ENCODE measurements at regions not wholly inside any gene's neighbourhood (a gene's known extent, or its start where the extent isn't known, plus 50 kb on each side); places are given as distances from the start of the nearest gene placed in this dataset.

DNA sequence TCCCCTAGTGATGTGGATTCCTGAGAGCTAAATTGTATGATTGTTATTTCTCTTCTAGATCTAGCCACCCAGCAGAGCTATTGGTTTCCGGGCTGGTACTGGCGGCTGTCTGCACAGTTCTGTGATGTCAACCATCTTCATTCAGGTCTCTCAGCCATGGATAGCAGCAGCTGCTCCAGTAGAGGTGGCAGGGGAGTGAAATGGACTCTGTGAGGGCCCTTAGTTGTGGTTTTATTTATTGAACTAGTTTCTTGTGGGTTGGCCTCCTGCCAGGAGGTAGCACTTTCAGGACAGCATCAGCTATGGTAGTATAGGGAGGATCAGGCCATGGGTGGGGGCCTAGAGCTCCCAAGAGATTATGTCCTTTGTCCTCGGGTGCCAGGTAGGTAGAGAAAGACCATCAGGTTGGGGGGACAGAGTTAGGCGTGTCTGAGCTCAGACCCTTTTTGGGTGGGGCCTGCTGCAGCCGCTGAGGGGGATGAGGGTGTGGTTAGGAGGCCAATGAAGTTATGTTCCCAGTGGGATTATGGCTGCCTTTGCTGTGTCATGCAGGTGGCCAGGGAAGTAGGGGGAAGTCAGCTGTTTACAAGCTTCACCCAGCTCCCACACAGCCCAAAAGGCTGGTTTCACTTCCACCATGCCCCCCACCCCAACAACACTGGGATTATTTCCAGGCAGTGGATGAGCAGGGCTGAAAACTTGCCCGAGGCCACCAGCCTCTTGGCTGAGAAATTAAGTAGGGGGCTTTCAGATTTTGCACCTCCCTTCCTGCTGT lies 55.1 kb upstream of the RGS4 start:
- in situ Hi-C loops (cut with HindIII; ENCODE audit: low pct_ligation_motif_present, low pct_unique_long_range_greater_than_20kb, low sequenced_read_pairs), result no loop called here
- no peak for DNase-seq

DNA sequence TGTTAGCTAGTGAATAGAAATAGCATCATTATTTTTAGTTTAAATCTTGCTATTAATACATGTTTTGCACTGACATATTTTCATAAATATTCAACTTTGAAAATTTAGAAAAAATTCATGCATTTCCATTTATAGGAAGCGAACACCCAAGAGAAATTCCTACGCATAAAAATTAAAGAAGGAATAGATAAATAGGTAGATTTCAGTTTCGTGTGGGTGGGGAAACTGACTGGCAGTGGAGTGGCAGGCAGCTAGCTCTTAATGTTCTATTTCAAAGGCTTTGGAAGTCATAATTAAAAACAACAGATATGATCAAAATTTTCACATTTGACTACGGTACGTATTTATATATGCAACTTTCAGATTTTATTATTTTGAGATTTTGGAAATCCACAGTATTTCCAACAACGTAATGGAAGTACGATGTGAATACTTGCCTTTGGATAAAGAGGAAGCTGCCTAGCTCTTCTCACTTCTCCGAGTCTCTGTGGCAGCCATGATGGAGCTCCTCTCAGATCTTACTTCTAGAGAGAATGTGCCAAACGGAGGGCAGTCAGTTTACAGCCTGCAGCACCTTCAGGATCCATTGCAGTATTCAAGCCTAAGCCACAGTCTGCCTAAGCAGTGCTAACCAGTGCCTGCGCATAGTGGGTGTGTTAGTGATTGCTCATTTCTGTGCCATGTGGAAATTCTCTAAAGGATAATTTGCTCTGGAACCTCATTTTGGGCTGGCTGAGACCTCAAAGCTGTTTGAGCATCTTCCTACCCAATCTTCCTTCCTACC lies 62.9 kb upstream of the RGS4 start:
- in situ Hi-C loops (cut with HindIII; ENCODE audit: low pct_ligation_motif_present, low pct_unique_long_range_greater_than_20kb, low sequenced_read_pairs), result no loop called here
- DNase-seq, result no peak

DNA sequence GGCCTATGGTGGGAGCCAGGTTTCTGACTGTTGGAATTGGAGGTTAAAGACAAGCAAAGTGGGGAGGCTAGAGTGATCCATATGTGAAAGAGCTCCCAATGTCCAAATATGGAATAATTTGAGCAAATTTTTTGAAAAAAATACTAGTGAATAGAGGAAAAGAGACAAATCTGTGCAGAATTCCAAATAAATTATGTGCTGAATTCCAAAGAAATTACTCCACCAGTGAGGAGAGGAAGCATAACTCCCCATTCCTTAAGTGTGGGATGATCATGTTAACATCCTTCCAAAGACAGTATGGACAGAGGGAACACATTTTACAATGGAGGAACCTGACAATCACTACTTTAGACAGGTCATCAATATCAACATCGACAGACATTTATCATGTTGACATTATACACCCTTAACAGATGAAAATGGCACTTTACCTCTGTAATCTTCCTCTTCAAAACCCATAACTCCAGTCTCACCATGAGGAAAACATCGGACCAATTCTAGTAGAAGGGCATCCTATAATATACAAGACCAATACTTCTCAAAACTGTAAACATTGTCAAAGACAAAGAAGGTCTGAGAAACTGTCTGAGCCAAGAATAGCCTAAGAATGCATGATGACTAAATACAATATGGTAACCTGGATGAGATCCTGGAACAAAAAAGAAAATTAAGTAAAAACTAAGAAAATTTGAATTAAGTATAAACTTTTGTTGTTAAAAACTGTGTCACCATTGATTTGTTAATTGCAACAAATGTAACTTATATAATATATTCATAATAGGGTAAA lies 71.5 kb upstream of the RGS4 start:
- in situ Hi-C loops (cut with HindIII; ENCODE audit: low pct_ligation_motif_present, low pct_unique_long_range_greater_than_20kb, low sequenced_read_pairs), result no loop called here
- DNase-seq, result no peak

DNA sequence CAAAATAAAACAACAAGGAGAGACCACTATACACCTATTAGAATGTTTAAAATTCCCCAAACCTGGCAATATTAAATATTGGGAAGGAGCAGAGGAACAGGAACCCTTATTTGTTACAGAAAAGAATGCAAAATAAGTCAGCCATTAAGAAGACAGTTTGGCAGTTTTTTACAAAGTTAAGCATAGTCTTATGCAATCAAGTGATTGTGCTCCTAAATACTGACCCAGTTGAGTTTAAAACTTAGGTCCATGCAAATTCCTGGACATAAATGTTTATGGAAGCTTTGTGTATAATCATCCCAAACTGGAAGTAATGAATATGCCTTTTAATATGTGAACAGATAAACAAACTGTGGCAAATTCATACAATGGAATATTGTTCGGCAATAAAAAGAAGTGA lies 72.9 kb upstream of the RGS4 start:
- in situ Hi-C loops (cut with HindIII; ENCODE audit: low pct_ligation_motif_present, low pct_unique_long_range_greater_than_20kb, low sequenced_read_pairs), result no loop called here
- DNase-seq, result no peak

DNA sequence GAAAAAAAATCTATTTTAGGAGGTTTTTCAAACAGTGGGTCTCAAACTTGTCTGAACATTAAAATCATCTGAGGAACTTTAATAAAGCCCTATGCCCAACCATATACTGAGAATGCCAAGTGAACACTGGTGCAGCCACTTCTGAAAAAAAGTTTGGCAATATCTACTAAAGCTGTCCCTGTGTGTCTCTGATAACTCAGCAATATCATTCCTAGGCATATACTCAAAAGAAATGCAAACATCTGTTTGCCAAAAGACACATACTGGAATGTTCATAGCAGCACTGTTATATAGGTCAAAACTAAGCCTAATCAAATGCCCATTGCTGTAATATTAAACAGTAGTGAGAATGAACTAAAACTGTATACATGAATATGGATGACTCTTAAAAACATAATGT lies 74.2 kb upstream of the RGS4 start:
- in situ Hi-C loops (cut with HindIII; ENCODE audit: low pct_ligation_motif_present, low pct_unique_long_range_greater_than_20kb, low sequenced_read_pairs), result no loop called here
- no peak for DNase-seq

DNA sequence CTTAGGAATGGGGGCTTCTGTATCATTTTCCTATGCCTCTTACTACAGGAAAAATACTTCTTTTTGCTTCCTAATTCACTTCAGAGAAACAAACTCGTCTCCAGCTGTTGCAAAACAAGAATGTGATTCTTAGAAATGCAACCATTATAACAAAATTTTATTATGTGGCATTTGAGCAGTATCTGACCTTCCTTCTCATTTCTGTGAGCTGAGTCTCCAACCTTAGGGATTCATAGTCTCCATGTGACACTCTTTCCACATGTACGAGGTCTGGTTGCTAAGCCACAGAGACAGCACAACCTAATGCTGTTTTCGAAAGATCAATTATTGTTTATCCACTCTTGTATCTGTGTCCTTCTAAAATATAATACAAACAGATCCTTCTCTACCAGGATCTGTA lies 75.3 kb upstream of the RGS4 start:
- DNase-seq, result no peak
- in situ Hi-C loops (cut with HindIII; ENCODE audit: low pct_ligation_motif_present, low pct_unique_long_range_greater_than_20kb, low sequenced_read_pairs), result no loop called here

DNA sequence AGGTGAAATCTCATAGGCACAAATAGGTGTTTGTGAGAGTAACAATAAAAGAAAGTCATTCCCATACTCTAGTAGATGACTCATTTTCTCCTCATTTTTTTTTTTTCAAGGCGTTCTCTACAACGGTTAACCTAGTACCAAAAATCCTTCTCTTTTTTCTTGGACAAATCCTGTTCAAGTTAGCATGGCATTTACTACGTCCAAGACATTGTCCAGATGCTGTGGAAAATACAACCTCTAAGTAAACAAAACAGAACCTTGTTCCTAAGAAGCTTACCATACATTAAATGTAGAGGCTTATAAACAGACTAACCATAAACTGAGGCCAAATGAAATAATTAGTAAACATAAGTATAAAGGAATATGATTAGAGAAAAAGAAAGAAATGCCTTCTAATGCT lies 76.2 kb upstream of the RGS4 start:
- no peak for DNase-seq
- in situ Hi-C loops (cut with HindIII; ENCODE audit: low pct_ligation_motif_present, low pct_unique_long_range_greater_than_20kb, low sequenced_read_pairs), result no loop called here

DNA sequence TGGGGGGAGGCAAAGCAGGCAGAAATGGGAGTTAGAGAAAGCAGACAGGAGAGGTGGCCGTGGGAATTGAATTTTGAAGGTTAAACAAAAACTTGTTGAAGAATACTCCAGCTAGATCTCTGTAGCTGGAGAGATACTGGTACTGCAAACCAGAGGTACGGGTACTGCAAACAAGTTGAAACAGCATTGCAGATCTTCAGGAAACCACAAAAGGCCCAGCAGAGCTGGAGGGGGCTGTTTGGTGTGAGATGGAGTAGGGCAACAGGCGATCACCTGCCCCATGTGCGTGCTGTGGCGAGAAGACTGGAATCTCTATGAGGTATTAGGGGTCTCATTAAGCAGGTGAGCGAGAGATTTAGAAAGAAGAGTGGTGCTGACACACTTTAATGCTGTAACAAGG lies 77.7 kb upstream of the RGS4 start:
- in situ Hi-C loops (cut with HindIII; ENCODE audit: low pct_ligation_motif_present, low pct_unique_long_range_greater_than_20kb, low sequenced_read_pairs), result no loop called here
- no peak for DNase-seq

DNA sequence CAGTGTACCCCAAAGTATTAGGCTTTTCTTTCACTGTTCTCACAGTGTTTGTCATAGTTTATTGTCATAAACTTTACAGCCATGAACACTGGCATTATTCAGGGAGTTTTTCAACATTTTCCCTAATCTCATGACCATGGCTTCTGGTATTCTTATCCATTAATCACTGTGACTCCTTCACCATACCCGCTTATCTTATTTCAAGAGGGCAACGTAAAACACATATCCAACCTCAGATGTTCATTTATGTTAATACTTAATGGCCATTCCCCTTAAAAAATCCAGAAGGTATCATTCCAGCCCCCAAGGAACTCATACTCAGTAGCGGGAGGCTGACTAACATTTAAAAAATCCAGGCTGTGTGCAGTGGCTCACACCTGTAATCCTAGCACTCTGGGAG lies 78.5 kb upstream of the RGS4 start:
- in situ Hi-C loops (cut with HindIII; ENCODE audit: low pct_ligation_motif_present, low pct_unique_long_range_greater_than_20kb, low sequenced_read_pairs), result no loop called here
- no peak for DNase-seq

DNA sequence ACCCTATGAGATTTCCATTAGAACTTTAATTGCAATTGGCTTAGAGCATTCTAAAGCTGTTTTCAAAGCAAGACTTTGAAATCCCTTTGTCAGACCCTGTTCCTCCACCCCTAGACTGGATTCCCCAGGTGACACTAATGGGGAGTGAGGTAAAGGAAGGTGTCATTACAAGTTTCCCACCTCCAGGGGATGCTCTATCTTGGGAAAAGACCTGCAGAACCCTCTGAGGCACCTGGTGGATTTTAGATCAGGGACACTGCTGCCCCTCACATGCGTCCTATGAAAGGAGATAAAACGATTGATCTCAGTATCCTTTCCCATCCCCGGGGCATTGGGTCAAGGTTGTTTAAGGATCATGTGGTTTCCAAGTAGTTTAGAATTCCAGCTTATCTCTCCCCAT lies 80.3 kb upstream of the RGS4 start:
- no peak for DNase-seq
- in situ Hi-C loops (cut with HindIII; ENCODE audit: low pct_ligation_motif_present, low pct_unique_long_range_greater_than_20kb, low sequenced_read_pairs), result no loop called here

DNA sequence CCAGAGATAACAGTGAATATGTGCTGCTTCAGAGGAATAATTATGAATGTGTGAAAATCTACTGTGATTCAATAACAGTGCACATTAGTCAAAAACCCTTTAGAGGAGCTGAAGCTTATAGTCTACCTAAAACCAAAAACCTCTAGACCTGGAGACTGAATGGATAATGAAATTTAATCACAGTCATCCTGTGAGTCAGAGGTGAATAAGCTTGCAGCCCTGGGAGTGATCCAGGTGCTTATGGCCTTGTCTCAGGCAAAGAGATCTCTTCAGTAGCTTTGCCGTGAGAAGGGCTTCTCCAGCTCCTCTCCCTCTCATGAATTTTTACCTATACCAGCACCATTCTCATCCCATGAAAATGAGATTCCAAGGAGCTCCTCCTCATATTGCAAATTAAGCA lies 81.3 kb upstream of the RGS4 start:
- in situ Hi-C loops (cut with HindIII; ENCODE audit: low pct_ligation_motif_present, low pct_unique_long_range_greater_than_20kb, low sequenced_read_pairs), result no loop called here

DNA sequence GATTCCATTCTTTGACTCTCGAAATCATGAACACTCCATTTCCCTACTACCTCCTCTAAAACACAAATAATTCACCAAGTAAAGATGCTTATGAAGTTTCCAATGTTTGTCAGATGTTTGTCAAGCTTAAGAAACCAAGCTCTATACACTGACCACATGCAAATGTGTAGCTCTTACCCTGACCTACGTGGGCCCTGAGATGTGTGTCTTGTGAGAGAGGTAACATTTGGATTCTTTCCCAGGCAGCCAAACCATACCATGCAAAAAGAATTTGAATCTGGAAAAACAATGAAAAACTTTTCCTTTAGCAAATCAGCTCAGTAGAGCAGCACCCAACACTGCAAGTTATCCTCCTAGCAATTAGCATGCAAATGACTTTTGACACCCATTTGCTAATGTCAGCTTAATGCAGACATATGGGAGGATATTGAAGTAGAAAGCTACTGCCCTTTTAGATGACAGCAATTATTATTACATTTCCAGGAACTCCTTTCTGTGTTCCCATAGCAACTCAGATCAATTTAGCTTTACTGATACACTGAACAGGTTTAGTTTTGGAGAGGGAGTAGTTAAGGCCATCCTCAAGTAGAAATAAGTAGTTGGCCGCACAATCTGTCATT lies 83.2 kb upstream of the RGS4 start:
- in situ Hi-C loops (cut with HindIII; ENCODE audit: low pct_ligation_motif_present, low pct_unique_long_range_greater_than_20kb, low sequenced_read_pairs), result no loop called here
- DNase-seq, result no peak

More for the DNA sequence above, 81.3 kb upstream of the RGS4 start:
- peak; percentile 17 for DNase-seq

DNA sequence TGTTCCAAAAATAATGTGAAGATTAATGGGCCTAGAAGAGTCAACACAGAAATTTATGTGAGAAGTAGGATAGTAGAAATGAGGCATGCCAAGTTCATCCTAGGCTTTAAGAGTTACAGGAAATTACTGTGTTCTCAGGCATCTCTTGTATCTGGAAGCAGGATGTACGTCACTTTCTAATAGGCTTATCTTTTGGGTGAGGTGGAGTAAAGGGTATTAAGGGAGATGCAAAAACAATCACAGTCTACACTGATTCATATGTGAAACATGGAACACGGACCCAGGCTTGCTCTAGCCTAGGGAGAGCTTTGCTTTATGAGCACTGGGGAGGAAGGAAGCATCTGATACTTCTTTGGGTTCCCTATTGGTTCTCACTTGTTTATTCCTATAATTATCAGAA lies 84.5 kb upstream of the RGS4 start:
- no peak for DNase-seq
- in situ Hi-C loops (cut with HindIII; ENCODE audit: low pct_ligation_motif_present, low pct_unique_long_range_greater_than_20kb, low sequenced_read_pairs), result no loop called here

DNA sequence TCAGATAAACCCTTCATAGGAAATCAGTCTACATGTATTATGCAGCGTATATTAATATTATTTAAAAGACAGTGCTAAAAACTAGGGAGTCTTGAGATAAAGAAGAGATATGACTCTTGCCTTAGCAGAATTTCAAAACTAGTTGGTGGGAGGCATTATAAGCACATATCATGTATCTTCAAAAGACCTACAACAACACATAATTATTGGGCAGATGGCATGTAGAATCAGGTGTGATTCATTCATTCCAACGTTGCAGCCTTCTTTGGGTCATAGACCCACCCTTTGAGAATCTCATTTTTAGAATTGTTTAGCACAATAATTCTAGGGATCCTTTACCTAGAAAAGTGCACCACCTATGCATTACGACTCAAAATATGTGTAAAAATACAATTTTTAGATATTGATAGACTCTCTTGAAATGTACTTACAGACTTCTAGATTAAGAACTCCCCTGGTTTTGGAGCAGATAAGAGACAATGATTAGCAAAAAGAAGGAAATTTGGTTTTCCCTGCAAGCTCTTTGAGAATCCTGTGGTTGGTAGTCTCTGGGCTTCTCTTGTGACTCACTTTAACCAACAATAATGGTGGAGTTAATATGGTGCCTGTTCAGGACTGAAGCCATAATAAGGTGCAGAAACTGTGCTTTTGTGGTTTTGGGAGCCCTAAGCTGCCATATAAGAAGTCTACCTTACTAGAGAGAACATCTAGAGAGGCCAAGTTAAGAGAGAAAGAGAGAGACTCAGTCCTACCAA lies 85.3 kb upstream of the RGS4 start:
- in situ Hi-C loops (cut with HindIII; ENCODE audit: low pct_ligation_motif_present, low pct_unique_long_range_greater_than_20kb, low sequenced_read_pairs), result no loop called here
- DNase-seq, result no peak

DNA sequence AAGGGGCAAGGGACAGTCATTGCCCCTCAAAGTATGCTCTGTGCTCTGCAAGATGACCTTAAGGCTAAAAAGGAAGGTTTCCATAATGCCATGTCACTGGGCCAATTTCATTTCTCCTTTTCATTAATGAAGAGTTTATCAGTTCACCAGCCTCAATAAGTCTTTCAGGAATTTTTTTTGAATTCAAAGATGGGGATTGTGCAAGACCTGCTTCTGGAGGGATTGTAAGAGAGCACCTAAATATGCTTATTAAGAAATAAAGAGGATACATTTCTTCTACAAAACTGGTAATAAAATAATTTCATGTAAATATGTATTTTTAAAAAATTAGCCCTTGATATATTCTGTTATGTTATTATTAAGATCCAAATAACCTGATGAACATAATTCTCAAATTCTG lies 86.8 kb upstream of the RGS4 start:
- DNase-seq, result no peak
- in situ Hi-C loops (cut with HindIII; ENCODE audit: low pct_ligation_motif_present, low pct_unique_long_range_greater_than_20kb, low sequenced_read_pairs), result no loop called here

DNA sequence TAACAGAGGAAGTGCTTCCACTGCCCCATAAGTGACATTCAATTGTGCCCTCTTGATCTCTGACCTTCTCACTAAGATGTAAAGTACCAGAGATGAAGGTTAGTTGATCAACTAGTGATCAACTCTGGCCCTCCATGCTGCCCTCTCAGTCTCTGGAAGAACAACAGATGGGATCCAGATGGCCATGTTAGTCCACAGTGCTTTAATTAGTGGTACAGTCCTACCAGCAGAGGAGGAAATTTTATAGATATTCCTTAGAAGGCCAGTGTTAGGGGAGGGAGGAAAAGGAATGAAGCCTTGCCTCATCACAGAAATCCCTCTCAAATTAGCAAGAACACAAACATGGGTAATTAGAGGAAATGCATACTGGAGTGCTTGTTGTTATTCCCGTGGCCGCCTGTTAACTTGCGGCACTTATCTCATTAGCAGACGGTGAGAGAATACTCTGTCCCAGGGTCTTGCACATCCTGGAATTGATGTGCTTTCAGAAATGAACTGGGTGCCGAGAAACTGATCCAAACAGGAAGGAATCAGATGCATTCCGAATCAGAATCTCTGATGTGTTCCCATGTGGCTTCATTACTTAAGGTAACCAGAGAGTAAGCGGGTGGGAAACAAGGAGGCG lies 91.1 kb upstream of the RGS4 start:
- in situ Hi-C loops (cut with HindIII; ENCODE audit: low pct_ligation_motif_present, low pct_unique_long_range_greater_than_20kb, low sequenced_read_pairs), result no loop called here
- DNase-seq, result no peak

DNA sequence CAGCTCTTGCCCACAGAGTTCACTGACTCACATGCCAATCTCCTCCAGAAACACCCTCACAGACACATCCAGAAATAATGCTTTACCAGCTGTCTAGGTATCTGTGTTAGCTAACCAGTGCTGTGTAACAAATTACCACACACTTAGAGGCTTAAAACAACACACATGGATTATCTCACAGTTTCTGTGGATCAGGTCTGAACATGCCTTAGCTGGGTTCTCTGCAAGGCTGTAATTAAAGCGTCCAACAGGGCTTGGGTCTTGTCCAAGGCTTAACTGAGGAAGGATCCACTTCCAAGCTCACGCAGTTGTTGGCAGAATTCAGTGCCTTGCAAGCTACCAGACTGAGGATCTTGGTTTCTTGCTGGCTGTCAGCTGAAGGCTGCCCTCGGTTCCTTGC lies 92.5 kb upstream of the RGS4 start:
- DNase-seq, result no peak
- in situ Hi-C loops (cut with HindIII; ENCODE audit: low pct_ligation_motif_present, low pct_unique_long_range_greater_than_20kb, low sequenced_read_pairs), result no loop called here

DNA sequence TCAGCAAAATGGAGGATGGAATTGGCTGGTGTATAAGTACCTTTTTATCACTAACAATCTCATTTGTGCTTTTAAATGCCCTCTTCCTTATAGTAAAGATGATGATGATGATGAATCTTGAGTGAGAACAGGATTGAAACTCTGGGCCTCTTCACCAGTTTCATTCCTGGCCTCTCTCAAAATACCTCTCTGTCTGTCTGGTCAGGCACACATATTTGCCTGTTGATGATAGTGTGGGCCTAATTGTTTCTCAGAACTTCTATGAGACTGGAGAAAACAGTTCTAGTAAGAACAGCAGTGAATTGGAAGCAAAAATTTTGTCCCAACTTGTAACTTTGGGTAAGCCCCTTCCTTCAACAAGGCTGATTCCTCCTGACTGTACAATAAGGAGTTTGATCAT lies 94.4 kb upstream of the RGS4 start:
- no peak for DNase-seq
- in situ Hi-C loops (cut with HindIII; ENCODE audit: low pct_ligation_motif_present, low pct_unique_long_range_greater_than_20kb, low sequenced_read_pairs), result no loop called here
